Endometrium (tissue), 2 donors: ENCODE measurements at regions not wholly inside any gene's neighbourhood (a gene's known extent, or its start where the extent isn't known, plus 50 kb on each side); places are given as distances from the start of the nearest gene placed in this dataset.
A peak's percentile ranks its signal among the peaks of the same experiment; 100 is the strongest.

Source experiments
- FAIRE-seq: peaks from 2 replicates; lab custom pipeline; 2012; peaks lifted over from hg19 to GRCh38; lab: Jason Lieb, UNC
- donor health status: control.
- donor health status: control.

DNA sequence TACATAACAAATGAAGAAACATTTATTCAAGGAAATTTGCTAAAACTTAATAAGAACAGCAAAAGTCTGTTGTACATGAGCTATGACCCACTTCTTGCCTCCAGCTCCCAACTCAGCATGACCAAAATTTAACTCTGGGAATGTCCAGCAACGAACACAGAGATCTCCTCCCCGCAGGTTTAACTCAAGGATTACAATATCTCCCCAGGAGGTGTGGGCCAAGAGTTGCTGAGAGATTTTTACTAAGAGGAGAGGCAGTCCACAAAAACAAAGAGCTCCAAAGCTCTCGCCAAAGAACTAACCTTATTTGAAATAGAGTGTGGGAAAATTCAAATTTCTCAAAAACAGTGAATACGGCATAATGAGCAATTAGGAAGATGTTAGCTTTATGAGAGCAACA is 318.5 kb downstream of the GRB14 start:
- no peak for FAIRE-seq

DNA sequence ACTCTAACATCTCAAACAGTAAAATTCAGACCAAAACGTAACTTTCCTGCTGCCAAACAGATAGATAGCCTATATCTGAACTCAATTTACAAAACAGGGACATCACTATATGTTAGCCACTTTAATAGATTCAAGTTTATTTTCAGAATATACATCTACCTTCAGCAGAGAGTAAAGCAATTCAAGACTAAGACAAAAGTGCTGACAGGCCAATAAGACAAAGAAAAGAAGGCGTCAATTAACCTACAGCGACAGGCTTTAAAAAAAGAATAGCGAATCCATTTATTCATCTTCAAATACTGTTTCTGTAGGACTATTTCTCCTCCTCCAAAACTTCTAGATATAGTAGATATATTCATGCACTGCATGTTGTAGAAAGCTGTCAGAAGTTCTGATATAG is 333.0 kb downstream of the GRB14 start:
- no peak for FAIRE-seq

DNA sequence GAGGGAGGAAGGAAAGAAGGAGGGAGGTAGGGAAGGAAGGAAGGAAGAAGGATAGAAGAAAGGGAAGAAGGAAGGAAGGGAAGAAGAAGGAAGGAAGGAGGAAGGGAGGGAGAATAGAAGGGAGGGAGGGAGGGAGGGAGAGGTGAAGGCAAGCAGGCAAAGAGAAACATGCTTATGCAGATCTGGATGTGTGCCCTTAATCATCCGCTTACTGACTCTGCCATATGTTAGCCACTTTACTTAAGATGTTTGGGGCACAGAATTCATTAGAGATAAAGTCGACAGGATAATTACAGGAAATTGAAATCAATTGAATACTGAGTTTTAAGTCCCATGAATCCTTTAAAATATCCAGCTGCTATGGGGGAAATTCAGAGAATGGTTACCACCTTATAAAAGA is 334.2 kb downstream of the GRB14 start:
- FAIRE-seq = no peak

DNA sequence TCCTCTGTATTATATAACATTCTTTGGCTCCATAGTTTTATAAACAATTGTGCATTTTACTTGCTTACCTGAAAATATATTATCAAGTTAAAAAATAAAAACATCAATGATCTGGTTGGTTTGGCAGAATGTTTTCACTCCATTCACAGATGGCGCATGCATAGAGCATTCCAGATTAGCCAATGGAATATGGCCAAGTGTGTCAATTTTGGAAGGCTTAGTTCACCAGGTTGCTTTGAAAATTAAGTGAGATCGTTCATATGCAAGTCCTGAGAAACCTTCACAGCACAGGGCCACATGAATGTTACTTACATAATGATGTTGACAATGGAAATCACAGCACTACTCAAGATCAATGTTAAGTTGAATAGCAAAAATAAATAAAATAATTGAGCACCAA is 335.7 kb downstream of the GRB14 start:
- FAIRE-seq = no peak

DNA sequence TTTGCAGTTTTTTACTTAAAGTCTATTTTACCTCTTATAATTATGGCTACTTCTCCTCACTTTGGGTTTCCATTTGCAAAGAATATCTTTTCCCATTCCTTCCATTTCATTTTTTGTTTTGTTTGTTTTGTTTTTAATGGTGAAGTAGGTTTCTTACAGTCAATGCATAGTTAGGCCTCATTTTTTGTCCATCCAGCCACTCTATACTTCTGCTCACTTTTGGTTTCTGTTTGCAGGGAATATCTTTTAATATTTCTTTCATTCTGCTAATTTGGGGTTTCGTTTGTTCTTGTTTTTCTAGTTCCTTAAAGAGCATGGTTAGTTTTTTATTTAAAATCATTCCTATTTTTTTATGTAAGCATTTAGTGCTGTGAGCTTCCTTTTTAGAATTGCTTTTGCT is 339.4 kb downstream of the GRB14 start:
- FAIRE-seq = no peak

DNA sequence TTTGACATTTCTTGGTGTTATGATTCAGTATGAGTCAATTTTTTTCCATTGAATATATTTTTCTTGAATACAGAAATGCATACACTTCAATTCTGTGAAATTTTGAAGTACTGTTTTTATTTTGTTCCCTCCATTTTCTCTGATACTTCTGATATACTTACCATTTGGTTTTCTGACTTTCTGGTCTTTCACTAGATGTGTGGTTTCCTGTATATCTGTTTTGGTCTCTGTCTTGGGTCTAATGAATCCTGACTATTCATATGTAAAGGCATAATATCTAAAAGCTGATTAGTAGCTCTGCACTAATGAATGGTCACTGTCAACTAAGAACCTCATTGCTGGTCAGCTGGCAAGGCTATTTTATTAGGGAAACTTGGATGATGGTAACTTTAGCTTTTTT is 345.6 kb downstream of the GRB14 start:
- no peak for FAIRE-seq

DNA sequence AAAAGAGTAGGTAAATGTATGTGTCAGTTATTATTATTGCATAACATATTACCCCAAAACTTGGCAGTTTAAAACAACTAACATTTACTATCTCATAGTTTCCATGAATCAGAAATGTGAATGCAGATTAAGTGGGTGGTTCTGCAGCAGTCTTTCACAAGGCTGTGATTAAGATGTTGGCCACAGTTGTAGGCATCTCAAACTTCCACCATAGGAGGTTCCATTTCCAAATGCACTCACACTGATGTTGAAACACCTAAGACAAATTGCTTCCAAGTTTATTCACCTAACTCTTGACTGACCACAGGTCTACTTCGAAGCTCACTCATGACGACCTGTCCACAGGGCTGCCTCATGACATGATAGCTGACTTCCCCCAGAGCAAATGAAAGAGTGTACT is 360.8 kb downstream of the GRB14 start:
- no peak for FAIRE-seq

DNA sequence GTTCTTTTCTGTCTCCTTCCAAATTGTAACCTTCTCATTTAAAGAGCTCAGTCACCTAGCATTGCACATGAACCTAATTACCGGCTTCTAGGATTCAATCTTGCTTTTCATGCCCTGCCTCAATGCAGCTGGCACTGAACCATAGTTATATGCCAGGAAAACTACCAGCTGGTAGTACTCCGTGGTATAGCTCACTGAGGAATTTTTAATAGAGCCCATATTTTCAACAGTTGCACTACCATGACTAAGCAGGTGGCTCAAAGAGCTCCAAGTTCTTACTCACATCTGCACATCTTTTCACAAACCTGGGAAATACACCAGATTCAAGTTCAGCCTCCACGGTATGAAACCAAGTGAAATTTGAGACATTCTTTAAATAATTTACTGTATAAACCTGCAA is 363.5 kb downstream of the GRB14 start:
- FAIRE-seq = no peak

DNA sequence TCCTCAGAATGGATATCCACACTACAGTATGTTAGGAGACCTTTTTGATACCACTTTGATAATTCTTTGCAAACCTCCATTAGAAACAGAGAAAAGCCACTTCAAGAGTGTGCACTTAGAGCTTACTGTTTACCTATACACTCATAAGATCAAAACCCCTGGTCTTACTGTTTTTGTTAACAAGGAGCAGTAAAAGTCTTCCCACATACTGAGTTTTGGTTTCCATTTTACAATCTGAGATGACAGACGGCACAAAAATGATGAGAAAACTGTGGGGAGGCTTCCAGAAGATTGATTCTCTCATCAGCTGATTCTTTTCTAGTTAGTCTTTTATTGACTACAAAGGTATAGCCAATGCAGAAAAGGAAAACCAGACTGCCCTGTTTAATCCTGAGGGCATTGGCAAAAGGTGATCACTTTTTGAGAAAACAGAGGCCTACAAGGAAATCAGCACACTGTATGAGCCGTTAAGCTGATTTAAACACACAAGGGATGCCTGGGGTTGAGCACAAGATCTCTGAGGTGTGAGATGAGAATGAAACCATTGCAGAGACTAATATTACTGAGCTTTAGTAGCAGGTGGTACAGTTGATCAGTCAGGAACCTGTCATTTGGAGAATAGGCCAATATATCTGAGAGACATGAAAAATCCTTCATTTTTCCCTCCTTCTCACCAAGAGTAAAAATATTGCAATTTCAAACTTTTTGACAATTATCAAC is 368.6 kb downstream of the GRB14 start:
- FAIRE-seq = no peak

DNA sequence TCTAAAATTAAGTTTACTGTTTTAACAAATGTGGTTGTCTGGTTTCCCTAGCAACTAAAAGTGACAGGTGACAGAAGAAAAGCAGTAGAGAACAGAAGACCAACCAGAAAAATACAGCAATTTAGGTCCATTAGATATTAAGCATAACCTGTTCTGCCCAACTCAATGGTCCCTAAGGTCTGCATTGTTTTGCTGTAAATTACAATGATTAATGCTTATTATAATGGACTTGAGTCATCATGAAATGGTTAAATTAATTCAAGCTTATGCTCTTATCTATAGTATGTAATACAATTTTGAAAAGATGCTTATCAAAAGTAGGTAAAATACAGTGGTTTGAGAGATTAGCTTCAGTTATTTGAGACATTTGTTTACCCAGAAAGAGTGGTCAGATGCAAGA is 378.0 kb downstream of the GRB14 start:
- FAIRE-seq = no peak

DNA sequence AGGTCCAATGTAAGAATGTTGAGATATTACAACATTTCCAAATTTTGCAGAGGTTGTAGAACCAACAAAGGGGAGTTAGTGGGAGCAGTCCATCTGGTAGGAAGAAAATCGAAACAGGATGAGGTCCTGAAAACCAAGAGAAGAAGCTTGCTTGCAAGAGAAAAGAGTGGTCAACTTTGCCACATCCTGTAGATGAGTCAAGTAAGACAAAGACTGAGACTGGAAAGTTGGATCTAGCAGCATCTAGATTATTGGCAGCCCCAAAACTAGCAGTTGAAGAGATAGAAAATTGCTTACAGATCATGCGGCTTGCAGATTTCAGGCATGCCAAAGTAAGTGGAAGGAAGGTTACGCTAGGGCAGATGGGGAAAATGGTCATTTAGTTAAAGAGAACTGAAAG is 378.9 kb downstream of the GRB14 start:
- FAIRE-seq = no peak

DNA sequence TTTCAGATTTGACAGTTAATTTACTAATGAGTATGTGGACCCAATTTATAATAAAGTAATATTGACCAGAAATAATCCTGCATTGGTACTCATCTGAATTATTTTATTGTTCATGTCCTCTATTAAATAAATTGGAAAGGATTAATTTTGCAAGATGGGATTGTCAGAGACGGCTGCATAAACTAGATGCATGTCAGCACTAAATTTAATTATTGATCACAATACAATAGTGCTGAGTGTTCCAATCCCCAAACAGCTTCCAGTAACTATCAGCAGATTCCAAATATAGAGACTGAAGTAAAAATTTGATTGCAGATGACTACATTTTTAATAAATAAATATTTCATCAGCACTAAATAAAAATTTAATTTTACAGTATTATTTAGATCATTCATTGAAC is 387.2 kb downstream of the GRB14 start:
- no peak for FAIRE-seq

DNA sequence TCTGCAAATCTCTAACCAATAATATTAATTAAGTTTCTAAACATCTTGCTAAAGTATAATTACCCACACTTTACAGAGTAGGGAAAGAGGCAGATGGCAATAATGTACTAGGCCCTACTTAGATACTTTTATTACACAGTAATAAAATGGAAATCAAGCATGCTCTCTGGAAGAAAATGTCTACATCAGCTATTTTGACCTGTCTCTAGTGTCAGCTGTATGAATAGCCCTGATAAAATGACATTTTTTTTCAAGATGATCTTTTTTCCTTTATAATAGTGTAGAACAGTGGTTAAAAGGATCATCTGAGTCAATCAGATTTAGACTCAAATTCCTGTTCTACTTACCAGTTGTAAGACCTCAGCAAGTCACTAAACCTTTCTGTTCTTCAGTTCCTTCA is 397.3 kb downstream of the GRB14 start:
- no peak for FAIRE-seq

DNA sequence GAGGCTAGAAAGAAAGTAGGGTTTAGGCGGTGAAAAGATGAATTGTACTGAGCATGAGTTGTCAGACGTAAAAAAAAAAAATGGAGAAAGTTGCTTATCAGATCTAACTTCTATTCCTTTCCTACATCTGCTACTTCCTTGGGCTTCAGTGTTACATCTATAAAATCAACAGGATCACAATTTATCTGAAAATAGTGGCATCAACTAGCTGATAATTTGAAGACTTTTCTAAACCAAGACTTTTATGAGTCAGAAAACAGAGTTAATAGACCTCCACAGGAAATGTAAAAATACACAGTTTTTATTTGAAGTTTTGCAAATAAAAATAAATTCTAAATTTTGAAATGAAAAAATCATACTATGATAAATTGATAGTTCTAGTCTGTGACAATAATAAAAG is 399.8 kb downstream of the GRB14 start:
- peak; percentile 59 for FAIRE-seq

DNA sequence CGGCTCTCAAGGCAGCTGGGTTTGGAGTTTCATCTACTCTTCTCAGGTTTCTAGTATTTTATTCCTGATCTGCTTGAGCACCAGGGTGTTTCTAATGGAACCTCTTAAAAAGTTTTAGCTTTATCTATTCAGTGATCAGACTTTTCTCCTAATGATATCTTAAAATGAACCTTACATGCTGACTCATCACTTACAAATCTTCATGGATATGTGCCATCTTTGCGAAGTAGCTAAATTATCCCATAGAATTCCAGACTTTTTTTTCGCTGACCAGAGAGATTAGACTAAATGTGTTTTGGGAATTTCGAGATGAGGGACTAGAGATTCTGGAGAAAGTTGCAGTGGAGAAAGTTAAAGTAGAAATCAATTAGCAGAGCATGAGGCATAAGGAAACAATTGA is 401.0 kb downstream of the GRB14 start:
- FAIRE-seq = no peak

DNA sequence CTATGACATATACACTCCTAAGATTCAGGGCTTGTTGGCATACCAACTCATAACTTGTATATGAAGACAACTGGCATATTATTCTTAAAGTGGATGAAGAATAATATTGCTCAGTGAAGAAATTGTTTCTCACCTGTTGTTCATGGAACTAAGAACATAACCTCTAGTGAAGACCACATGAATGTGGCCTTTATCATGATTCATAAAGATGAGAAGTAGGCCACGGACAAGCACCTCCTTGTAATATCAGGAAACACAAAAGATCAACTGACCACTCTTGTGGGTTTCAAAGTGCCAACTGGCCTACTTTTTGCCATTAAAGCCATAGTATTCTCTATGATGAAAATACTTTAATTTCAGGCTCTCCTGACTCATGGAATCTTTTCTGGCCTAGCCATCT is 407.4 kb downstream of the GRB14 start:
- no peak for FAIRE-seq

DNA sequence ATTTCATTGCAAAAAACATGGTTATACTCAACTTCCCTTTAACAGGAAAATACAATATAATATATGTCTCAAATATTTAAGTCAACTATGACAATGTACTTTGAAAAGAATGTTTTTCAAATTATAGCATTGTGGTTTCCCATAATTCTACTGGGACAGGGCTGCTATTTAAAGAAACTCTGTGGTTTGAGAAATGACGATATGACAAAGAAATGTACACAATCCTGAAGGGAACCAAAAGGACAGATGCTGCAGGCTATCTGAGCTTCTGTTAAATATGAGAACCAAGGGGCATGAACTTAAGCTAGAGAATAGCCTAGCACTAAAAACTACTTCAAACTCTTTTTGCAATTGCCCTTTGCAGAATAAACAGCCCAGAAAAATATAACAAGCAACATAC is 415.9 kb downstream of the GRB14 start:
- no peak for FAIRE-seq

DNA sequence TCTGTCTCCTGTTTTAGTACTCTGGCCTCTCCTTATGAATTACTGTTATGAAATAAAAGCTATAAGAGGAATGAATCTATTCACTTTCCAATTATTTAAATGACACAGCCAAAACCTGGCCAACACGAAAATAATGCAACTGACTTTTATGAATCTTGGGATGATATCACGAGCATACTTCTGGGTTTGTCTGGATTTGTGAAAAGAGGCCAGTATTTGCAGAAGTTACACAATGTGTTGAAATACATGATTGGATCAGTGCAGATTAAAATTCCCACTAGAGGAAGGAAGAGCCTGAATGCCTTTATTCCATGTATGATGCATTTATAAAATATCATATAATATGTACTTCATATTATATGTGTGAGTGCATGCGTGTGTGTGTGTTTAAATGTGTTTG is 418.2 kb downstream of the GRB14 start:
- no peak for FAIRE-seq

DNA sequence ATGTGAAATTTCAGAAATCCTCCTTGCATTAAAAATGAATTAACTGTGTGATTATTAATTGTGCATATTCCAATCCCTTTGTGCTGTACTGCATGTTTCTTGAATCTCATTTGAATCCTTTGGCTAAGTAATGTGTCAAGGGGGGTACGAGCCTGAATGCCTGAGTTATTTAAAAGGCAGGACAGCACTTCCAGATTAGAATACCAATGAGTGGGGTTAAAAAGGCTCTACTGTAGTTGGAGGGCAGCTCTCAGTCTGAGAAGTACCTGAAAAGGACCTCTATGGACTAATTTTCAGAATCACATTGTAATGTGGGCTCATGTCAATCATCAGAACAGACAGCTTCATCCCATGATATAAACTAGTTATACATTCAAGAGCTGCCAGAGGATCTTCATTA is 423.0 kb downstream of the GRB14 start:
- FAIRE-seq = no peak

DNA sequence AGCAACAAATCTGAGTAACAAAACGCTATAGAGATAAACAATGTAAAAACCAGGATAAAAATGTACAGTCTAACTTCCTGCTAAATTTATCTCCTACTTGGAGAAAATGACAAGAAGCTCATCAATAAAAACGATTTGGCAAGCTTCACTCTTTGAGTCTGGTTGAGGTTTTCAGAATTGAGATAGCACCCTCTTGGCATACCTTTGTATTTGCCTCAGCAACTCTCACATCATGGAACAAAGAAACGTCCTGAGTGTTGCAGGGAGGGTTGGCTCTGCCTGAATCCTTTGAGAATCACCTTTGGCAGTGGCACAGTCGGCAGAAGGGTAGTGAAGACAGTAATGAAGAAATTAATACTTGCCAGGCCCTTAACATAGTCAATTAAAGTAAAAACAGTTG is 430.6 kb downstream of the GRB14 start:
- FAIRE-seq = no peak

DNA sequence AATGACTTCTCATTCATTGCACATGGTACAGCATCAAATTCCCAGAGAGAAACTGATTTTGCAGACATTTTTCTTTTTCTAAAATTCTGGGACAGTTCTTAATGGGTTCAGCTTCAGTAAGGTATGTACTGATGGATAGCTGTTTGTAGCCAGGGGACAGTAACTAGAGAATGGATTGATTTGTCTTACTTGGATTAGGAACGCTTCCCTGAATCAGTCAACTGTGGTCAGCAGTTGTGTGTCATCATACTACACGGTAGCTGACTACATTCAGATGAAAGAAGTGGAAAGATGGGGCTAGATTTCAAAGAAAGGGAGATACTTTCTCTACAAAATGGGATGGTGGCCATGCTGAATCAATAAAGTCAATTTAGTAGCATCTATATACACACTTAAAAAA is 431.4 kb downstream of the GRB14 start:
- FAIRE-seq = no peak

DNA sequence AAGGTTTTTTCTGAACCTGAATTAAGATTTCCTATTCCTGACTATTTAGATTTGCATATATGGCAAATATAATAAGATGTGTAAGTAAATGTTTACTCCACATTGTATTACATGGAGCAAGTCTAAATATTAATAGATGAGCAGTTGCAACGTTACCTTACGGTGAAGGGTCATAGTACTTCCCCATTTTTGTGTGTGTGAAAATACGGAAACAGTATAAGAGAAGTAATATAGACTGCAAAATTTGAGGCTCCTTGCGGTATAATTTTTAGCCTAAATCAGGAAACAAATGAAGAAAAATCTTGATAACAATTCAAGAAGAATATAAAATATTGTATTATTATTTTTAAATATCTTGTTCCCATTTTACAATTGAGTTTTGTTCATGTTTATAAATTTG is 434.2 kb downstream of the GRB14 start:
- no peak for FAIRE-seq

DNA sequence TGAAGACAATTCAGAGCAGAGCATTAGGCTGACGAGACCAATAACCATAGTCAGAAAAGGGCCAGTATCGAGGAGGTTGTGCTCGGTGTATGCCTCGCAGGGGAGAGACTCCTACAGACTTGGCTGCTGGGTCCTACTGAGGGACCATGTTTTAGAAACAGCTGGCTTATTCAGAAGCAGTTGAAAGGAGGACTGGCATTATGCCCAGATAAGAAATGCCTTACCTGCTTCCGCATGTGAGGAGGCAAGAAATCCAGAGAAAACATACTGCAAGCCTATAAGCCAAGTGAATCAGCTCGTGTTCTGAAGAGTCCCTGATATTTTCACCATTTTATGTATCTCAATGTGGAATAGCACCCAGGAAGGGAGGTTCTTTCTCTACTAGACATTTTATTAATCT is 434.7 kb downstream of the GRB14 start:
- FAIRE-seq = no peak

DNA sequence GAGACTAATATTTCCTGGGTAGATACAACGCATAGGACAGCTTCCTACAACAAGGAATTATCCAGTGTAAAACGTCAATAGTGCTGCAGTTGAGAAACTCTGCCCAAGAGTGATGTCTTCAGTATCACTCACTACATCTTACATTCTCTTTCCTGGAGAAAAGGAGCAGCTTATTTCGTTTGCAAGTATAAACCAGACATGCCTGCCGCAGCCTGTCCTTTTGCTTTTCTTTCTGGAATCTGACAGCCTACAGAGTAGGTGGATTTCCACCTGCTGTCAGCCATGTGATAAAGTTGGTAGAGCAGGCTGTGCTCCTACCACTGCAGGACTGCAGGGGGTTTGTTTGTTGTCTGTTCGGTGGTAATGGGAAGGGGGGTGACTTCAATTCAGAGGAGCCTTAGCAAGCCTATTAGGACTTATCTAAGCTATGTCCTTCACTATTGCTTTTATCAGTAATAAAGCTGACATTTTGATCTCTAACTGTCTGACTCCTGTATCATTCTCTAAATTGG is 439.1 kb downstream of the GRB14 start:
- FAIRE-seq = no peak
